ENCODE measurements at regions not wholly inside any gene's neighbourhood (a gene's known extent, or its start where the extent isn't known, plus 50 kb on each side); places are given as distances from the start of the nearest gene placed in this dataset.

DNA sequence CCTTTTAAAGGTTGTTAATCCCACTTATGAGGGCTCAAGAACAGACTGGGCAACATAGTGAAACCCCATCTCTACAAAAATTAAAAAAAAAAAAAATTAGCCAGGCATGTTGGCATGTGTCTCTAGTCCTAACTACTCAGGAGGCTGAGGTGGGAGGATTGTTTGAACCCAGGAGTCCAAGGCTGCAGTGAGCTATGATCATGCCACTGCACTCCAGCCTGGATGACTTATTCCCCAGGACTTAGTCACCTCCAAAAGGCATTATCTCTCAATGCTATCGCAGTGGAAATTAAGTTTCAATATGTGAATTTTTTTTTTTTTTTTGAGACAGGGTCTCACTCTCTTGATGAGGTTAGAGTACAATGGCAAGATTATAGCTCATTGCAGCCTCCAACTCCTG lies 61.2 kb upstream of the TRIM24 start:
- H3K27me3 ChIP-seq, result no peaks in the 10 kb centered on the region

DNA sequence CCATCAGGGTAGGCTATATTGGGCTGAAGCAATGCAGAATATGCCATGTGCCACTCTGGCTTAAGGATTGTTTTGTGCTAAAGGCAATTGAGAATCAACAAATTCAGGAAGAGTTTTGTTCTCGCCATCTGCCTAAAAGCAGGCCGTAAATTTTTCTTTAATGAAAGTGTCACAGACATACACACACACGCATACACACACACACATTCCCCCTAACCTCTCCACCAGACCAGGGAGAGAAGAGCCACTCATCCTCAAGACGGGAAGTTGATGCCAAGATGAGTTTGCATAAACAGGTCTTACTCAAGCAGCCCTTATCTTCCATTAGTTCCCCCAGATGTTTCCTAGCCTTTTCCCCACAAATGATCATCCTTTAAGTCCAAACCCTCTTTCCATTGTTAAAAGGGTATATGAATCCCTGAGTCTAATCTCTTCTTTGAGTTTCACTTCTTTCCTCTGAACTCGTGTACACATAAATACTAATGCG lies 59.6 kb upstream of the TRIM24 start:
- no peaks in the 10 kb centered on the region for H4K20me1 ChIP-seq
- H3K4me3 ChIP-seq, result no peak overlapping the region
- H3K27ac ChIP-seq, result no peak overlapping the region
- no peaks in the 10 kb centered on the region for H3K36me3 ChIP-seq
- H3K27me3 ChIP-seq, result no peaks in the 10 kb centered on the region
- no peaks in the 10 kb centered on the region for H3K9me3 ChIP-seq (replicated peaks in 1 of 11)
- no peak overlapping the region for H3K4me2 ChIP-seq
- no peak overlapping the region for H3K9ac ChIP-seq
- TF ChIP-seq Cebpa-rat (IDR thresholded peaks at IDR 0.05), result no peak
- no peaks in the 10 kb centered on the region for H3K4me1 ChIP-seq

More for the DNA sequence above, 61.2 kb upstream of the TRIM24 start:
- H3K4me1 ChIP-seq, result no peaks in the 10 kb centered on the region
- TF ChIP-seq Cebpa-rat (IDR thresholded peaks at IDR 0.05), result no peak
- H3K4me3 ChIP-seq, result no peak overlapping the region
- H4K20me1 ChIP-seq, result no peaks in the 10 kb centered on the region
- peaks cover 0 to 9% (median 0%) of the 10 kb centered on the region in 11 experiments; a peak in 5 of 22 replicates for H3K9me3 ChIP-seq (replicated peaks in 1 of 11)
- H3K9ac ChIP-seq, result no peak overlapping the region
- no peak overlapping the region for H3K27ac ChIP-seq
- H3K36me3 ChIP-seq, result no peaks in the 10 kb centered on the region
- H3K4me2 ChIP-seq, result no peak overlapping the region

- TF ChIP-seq Cebpa-rat (IDR thresholded peaks at IDR 0.05), result no peak
- no peak overlapping the region for H3K4me3 ChIP-seq
- H3K9ac ChIP-seq, result no peak overlapping the region
- no peaks in the 10 kb centered on the region for H3K27me3 ChIP-seq
- no peak overlapping the region for H3K27ac ChIP-seq
- no peaks in the 10 kb centered on the region for H3K36me3 ChIP-seq
- no peaks in the 10 kb centered on the region for H3K9me3 ChIP-seq (replicated peaks in 1 of 11)
- H4K20me1 ChIP-seq, result no peaks in the 10 kb centered on the region
- peaks cover under 1 to 3% (median 2%) of the 10 kb centered on the region in 10 experiments; a peak in 14 of 20 replicates for H3K4me1 ChIP-seq
- H3K4me2 ChIP-seq, result no peak overlapping the region
Measured at GRCh38 chr7:138402749-138403148, 57.3 kb upstream of the TRIM24 start.

- H3K27ac ChIP-seq, result no peak overlapping the region
- no peak overlapping the region for H3K4me3 ChIP-seq
- H3K4me1 ChIP-seq, result peaks cover 4 to 11% (median 8%) of the 10 kb centered on the region in 10 experiments; a peak in 14 of 20 replicates
- no peak for TF ChIP-seq Cebpa-rat (IDR thresholded peaks at IDR 0.05)
- no peak overlapping the region for H3K4me2 ChIP-seq
- H4K20me1 ChIP-seq, result no peaks in the 10 kb centered on the region
- no peak overlapping the region for H3K9ac ChIP-seq
- no peaks in the 10 kb centered on the region for H3K9me3 ChIP-seq (replicated peaks in 1 of 11)
- no peaks in the 10 kb centered on the region for H3K27me3 ChIP-seq
- H3K36me3 ChIP-seq, result no peaks in the 10 kb centered on the region
Measured at GRCh38 chr7:138405496-138405895, 54.6 kb upstream of the TRIM24 start.

DNA sequence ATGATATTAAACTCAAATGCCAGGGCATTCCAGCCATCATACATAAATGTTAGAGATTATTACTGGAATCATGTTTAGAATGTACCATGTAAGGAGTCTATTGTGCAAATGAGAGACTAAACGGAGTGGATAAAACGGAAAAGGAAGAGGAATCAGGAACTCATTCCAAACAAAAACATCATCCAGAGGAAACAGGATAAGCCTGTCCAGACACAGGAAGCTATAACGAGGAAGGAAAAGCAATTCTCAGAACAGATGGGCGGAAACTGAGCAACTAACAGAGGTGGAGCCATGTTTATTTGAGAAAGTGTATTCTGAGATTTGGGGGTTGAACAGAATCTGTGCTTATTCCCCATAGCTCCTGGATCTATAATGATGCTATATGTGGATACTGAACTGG lies 52.3 kb upstream of the TRIM24 start:
- no peak overlapping the region for H3K9ac ChIP-seq

More for the DNA sequence above, 52.3 kb upstream of the TRIM24 start:
- Histone ChIP-seq H3K9me3 (replicated peaks in 1 of 11) (no peaks in the 10 kb centered on the region; a peak in 1 of 22 replicates), H4K20me1 (no peaks in the 10 kb centered on the region), H3K36me3 (no peaks in the 10 kb centered on the region), H3K4me2 (peak overlapping the region in 9 of 11 experiments; percentile 5 to 58 (median 30); a peak in 14 of 22 replicates), H3K4me3 (no peak overlapping the region), H3K27ac (no peak overlapping the region), H3K27me3 (no peaks in the 10 kb centered on the region), H3K4me1 (peaks cover 4 to 11% (median 8%) of the 10 kb centered on the region in 10 experiments; a peak in 14 of 20 replicates)
- TF ChIP-seq Cebpa-rat (IDR thresholded peaks at IDR 0.05), result no peak
